ENCODE measurements at regions not wholly inside any gene's neighbourhood (a gene's known extent, or its start where the extent isn't known, plus 50 kb on each side); places are given as distances from the start of the nearest gene placed in this dataset.

- TF ChIP-seq POLR2AphosphoS5 (IDR thresholded peaks at IDR 0.05; ENCODE audit: low read depth) = no peak
- TF ChIP-seq, protein P1, sequence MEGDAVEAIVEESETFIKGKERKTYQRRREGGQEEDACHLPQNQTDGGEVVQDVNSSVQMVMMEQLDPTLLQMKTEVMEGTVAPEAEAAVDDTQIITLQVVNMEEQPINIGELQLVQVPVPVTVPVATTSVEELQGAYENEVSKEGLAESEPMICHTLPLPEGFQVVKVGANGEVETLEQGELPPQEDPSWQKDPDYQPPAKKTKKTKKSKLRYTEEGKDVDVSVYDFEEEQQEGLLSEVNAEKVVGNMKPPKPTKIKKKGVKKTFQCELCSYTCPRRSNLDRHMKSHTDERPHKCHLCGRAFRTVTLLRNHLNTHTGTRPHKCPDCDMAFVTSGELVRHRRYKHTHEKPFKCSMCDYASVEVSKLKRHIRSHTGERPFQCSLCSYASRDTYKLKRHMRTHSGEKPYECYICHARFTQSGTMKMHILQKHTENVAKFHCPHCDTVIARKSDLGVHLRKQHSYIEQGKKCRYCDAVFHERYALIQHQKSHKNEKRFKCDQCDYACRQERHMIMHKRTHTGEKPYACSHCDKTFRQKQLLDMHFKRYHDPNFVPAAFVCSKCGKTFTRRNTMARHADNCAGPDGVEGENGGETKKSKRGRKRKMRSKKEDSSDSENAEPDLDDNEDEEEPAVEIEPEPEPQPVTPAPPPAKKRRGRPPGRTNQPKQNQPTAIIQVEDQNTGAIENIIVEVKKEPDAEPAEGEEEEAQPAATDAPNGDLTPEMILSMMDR (IDR thresholded peaks at IDR 0.05; ENCODE audit: insufficient read depth, low read length) = no peak
- TF ChIP-seq GABPA (IDR thresholded peaks at IDR 0.05; ENCODE audit: low read depth) = no peak
- TF ChIP-seq REST (IDR thresholded peaks at IDR 0.05; ENCODE audit: insufficient replicate concordance, low read depth) = no peak
- no peak for TF ChIP-seq SPI1 (IDR thresholded peaks at IDR 0.05; ENCODE audit: borderline replicate concordance, low read depth)
- H3K4me3 ChIP-seq (replicated peaks; ENCODE audit: insufficient read depth, low read length) = no peak overlapping the region
- no peaks in the 10 kb centered on the region for H3K27me3 ChIP-seq (ENCODE audit: insufficient read depth, poor library complexity, severe bottlenecking)
- DNase-seq (ENCODE audit: low read depth in 1 of 2, low spot score in 1 of 2) = no peak
- H3K27ac ChIP-seq (replicated peaks) = no peak overlapping the region
Measured at GRCh38 chr5:158236511-158237335, 377.8 kb upstream of the CLINT1 start.

DNA sequence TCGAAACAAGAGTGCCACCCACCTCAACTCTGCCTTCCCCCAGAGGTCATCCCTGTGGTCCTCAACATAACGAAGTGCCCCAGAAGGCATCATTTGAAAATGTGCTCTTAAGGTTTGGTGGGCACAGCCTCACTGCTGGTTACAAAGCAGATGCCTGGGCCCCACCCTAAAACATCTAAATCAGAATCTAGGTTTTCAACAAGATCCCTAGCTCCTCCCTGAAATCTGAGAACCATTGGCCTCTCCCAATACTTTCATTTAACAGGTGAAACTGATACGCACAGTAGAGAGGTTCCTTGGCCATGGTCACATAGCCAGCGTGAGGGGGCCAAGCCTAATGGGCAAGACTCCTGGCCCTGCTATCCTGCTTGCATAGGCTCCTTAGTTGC lies 376.2 kb upstream of the CLINT1 start:
- DNase-seq (ENCODE audit: low read depth in 1 of 2, low spot score in 1 of 2) = no peak
- Histone ChIP-seq H3K27ac (replicated peaks) (no peak overlapping the region), H3K27me3 (ENCODE audit: insufficient read depth, poor library complexity, severe bottlenecking) (no peaks in the 10 kb centered on the region), H3K4me3 (replicated peaks; ENCODE audit: insufficient read depth, low read length) (no peak overlapping the region)
- TF ChIP-seq GABPA (IDR thresholded peaks at IDR 0.05; ENCODE audit: low read depth) (no peak), POLR2AphosphoS5 (IDR thresholded peaks at IDR 0.05; ENCODE audit: low read depth) (no peak), REST (IDR thresholded peaks at IDR 0.05; ENCODE audit: insufficient replicate concordance, low read depth) (no peak), SPI1 (IDR thresholded peaks at IDR 0.05; ENCODE audit: borderline replicate concordance, low read depth) (no peak)
- TF ChIP-seq, protein P1 (IDR thresholded peaks at IDR 0.05; ENCODE audit: insufficient read depth, low read length) = no peak

- H3K27me3 ChIP-seq (ENCODE audit: insufficient read depth, poor library complexity, severe bottlenecking) = no peaks in the 10 kb centered on the region
- H3K4me3 ChIP-seq (replicated peaks; ENCODE audit: insufficient read depth, low read length) = no peak overlapping the region
- no peak for TF ChIP-seq SPI1 (IDR thresholded peaks at IDR 0.05; ENCODE audit: borderline replicate concordance, low read depth)
- TF ChIP-seq, protein P1 (IDR thresholded peaks at IDR 0.05; ENCODE audit: insufficient read depth, low read length) = no peak
- TF ChIP-seq REST (IDR thresholded peaks at IDR 0.05; ENCODE audit: insufficient replicate concordance, low read depth) = no peak
- TF ChIP-seq POLR2AphosphoS5 (IDR thresholded peaks at IDR 0.05; ENCODE audit: low read depth) = no peak
- no peak for TF ChIP-seq GABPA (IDR thresholded peaks at IDR 0.05; ENCODE audit: low read depth)
- no peak overlapping the region for H3K27ac ChIP-seq (replicated peaks)
- peak in 1 of 2 experiments; percentile 42 for DNase-seq (ENCODE audit: low read depth in 1 of 2, low spot score in 1 of 2)
Measured at GRCh38 chr5:158234323-158235158, 375.6 kb upstream of the CLINT1 start.

All from HL-60 (cell line).